ENCODE measurements at regions not wholly inside any gene's neighbourhood (a gene's known extent, or its start where the extent isn't known, plus 50 kb on each side); places are given as distances from the start of the nearest gene placed in this dataset.

DNA sequence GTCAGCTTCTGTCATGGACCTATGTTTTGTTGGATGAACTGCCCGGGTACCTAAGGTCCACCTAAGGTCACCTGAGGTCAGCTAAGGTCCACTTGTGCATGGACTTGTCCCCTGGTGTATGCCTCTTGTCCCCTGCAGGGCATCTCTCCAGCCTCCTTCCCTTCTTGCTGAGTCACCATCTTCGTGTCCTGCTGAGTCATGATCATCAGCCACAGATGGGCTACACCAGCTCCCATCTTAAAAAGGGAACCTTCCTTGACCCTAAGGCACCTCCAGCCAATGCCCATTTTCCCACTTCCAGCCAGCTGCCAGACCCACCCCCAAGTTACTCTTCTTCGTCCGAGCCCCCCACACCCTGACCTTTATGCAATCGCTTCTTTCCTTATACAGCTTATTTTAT is 544.9 kb downstream of the TBC1D22A start:
- Histone ChIP-seq H3K27me3 (ENCODE audit: insufficient read depth) (no peaks in the 10 kb centered on the region), H3K4me2 (no peak overlapping the region), H3K4me3 (no peak overlapping the region), H3F3A (replicated peaks; ENCODE audit: low read depth) (no peaks in the 10 kb centered on the region), H3K9me2 (ENCODE audit: insufficient read depth) (no peaks in the 10 kb centered on the region), H3K36me3 (ENCODE audit: insufficient read depth) (no peaks in the 10 kb centered on the region; the same call in 1 of the 2 replicates), H3K79me2 (replicated peaks; ENCODE audit: insufficient read depth) (no peaks in the 10 kb centered on the region), H3K4me1 (ENCODE audit: insufficient read depth) (no peaks in the 10 kb centered on the region), H3K27ac (ENCODE audit: low read depth) (no peak overlapping the region), H2AFZ (no peak overlapping the region), H4K20me1 (replicated peaks; ENCODE audit: insufficient read depth) (no peaks in the 10 kb centered on the region)
- H3K9me3 Mint-ChIP-seq: peaks cover 76% of the 10 kb centered on the region
- DNase-seq (ENCODE audit: low spot score): no peak
- no peak overlapping the region for H3K4me3 Mint-ChIP-seq
- peaks cover 4% of the 10 kb centered on the region for H3K27me3 Mint-ChIP-seq (ENCODE audit: insufficient read depth, low read depth, poor library complexity)
- no peak for TF ChIP-seq ZNF114 (CRISPR knock-in tag; IDR thresholded peaks at IDR 0.05)
- TF ChIP-seq CREB1 (CRISPR knock-in tag; IDR thresholded peaks at IDR 0.05; ENCODE audit: low read depth): no peak
- no peak for TF ChIP-seq EZH2 (IDR thresholded peaks at IDR 0.05; ENCODE audit: low read depth, unreplicated experiment)
- no peak for TF ChIP-seq ZNF331 (CRISPR knock-in tag; IDR thresholded peaks at IDR 0.05; ENCODE audit: low read depth)
- H3K4me1 Mint-ChIP-seq: no peaks in the 10 kb centered on the region
- no peak overlapping the region for H3K27ac Mint-ChIP-seq
- peaks cover 23% of the 10 kb centered on the region for H3K36me3 Mint-ChIP-seq (ENCODE audit: low read depth)
- ATAC-seq: no peak

DNA sequence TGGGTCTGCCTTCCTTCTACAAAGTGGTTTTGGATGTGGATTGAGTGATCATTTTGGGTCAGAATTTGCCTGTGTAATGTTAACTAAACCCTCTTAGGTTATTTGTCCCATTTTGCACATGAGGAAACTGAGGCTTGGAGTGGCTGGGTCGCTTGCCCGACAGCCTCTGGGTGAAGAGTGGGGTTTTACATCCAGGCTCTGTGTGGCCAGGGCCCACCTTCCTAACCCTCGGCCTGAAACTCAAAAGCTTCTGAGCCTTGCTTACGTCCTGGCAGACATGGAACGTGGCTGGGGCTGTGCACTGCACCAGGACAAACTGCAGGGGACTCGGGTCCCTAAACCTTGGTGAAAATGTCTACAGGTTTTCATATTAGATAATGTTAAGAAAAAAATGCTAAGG is 542.4 kb downstream of the TBC1D22A start:
- Histone ChIP-seq H3K9me2 (ENCODE audit: insufficient read depth) (no peaks in the 10 kb centered on the region), H3F3A (replicated peaks; ENCODE audit: low read depth) (no peaks in the 10 kb centered on the region), H4K20me1 (replicated peaks; ENCODE audit: insufficient read depth) (no peaks in the 10 kb centered on the region), H3K27me3 (ENCODE audit: insufficient read depth) (no peaks in the 10 kb centered on the region), H2AFZ (no peak overlapping the region), H3K79me2 (replicated peaks; ENCODE audit: insufficient read depth) (no peaks in the 10 kb centered on the region), H3K4me1 (ENCODE audit: insufficient read depth) (no peaks in the 10 kb centered on the region), H3K4me3 (no peak overlapping the region), H3K27ac (ENCODE audit: low read depth) (no peak overlapping the region), H3K36me3 (ENCODE audit: insufficient read depth) (no peaks in the 10 kb centered on the region; the same call in 1 of the 2 replicates), H3K4me2 (no peak overlapping the region)
- H3K9me3 Mint-ChIP-seq: peaks cover 58% of the 10 kb centered on the region
- H3K27me3 Mint-ChIP-seq (ENCODE audit: insufficient read depth, low read depth, poor library complexity): peaks cover 4% of the 10 kb centered on the region
- H3K4me1 Mint-ChIP-seq: no peaks in the 10 kb centered on the region
- no peak overlapping the region for H3K27ac Mint-ChIP-seq
- ATAC-seq (no peak), DNase-seq (ENCODE audit: low spot score) (no peak)
- H3K4me3 Mint-ChIP-seq: no peak overlapping the region
- peaks cover 40% of the 10 kb centered on the region for H3K36me3 Mint-ChIP-seq (ENCODE audit: low read depth)
- no peak for TF ChIP-seq STAT1 (IDR thresholded peaks at IDR 0.05; ENCODE audit: unreplicated experiment)
- no peak for TF ChIP-seq CREB1 (CRISPR knock-in tag; IDR thresholded peaks at IDR 0.05; ENCODE audit: low read depth)
- TF ChIP-seq ZNF114 (CRISPR knock-in tag; IDR thresholded peaks at IDR 0.05): no peak
- no peak for TF ChIP-seq ZNF331 (CRISPR knock-in tag; IDR thresholded peaks at IDR 0.05; ENCODE audit: low read depth)
- no peak for TF ChIP-seq NANOG (IDR thresholded peaks at IDR 0.05; ENCODE audit: borderline replicate concordance)
- TF ChIP-seq, protein P1, sequence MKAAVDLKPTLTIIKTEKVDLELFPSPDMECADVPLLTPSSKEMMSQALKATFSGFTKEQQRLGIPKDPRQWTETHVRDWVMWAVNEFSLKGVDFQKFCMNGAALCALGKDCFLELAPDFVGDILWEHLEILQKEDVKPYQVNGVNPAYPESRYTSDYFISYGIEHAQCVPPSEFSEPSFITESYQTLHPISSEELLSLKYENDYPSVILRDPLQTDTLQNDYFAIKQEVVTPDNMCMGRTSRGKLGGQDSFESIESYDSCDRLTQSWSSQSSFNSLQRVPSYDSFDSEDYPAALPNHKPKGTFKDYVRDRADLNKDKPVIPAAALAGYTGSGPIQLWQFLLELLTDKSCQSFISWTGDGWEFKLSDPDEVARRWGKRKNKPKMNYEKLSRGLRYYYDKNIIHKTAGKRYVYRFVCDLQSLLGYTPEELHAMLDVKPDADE (IDR thresholded peaks at IDR 0.05): no peak
- TF ChIP-seq, protein P2, sequence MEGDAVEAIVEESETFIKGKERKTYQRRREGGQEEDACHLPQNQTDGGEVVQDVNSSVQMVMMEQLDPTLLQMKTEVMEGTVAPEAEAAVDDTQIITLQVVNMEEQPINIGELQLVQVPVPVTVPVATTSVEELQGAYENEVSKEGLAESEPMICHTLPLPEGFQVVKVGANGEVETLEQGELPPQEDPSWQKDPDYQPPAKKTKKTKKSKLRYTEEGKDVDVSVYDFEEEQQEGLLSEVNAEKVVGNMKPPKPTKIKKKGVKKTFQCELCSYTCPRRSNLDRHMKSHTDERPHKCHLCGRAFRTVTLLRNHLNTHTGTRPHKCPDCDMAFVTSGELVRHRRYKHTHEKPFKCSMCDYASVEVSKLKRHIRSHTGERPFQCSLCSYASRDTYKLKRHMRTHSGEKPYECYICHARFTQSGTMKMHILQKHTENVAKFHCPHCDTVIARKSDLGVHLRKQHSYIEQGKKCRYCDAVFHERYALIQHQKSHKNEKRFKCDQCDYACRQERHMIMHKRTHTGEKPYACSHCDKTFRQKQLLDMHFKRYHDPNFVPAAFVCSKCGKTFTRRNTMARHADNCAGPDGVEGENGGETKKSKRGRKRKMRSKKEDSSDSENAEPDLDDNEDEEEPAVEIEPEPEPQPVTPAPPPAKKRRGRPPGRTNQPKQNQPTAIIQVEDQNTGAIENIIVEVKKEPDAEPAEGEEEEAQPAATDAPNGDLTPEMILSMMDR (conservative IDR thresholded peaks at IDR 0.05; ENCODE audit: low read depth in 2 of 2): no peak
- no peak for TF ChIP-seq ZNF462 (CRISPR knock-in tag; IDR thresholded peaks at IDR 0.05)

Measured in GM23338 (cell line).